H1 (cell line): ENCODE measurements at regions not wholly inside any gene's neighbourhood (a gene's known extent, or its start where the extent isn't known, plus 50 kb on each side); places are given as distances from the start of the nearest gene placed in this dataset.

Source experiments
- CTCF ChIA-PET: fragments of 300-600 bp; sonication (Branson Sonifier 250); formaldehyde crosslinking; loops from one replicate; lab custom pipeline; 2021; ENCODE audit not compliant: partially characterized antibody; lab: Charles Lee
- POLR2A ChIA-PET: fragments of 300-600 bp; sonication (Branson Sonifier 250); formaldehyde crosslinking; loops from one replicate; lab custom pipeline; 2021; ENCODE audit warnings: inconsistent platforms; ENCODE audit not compliant: partially characterized antibody; lab: Charles Lee
- DNase-seq, 2 experiments: peaks; one replicate each; pipeline versions ENCODE4 v3.0.0 to v3.0.0-alpha.2; 2010 to 2022; ENCODE audit warnings: low spot score in 2 of 2, low read depth in 1 of 2, mixed read lengths in 1 of 2
- FAIRE-seq: peaks from 2 replicates; lab custom pipeline; 2011; peaks lifted over from hg19 to GRCh38; lab: Jason Lieb, UNC
- H2AFZ ChIP-seq: 2 replicates; pipeline ENCODE4 v1.8.1; 2012; ENCODE audit warnings: low read length, inconsistent platforms
- H2AK5ac ChIP-seq: 2 replicates; pipeline ENCODE4 v1.6.1; 2013; ENCODE audit warnings: low read depth, low read length
- H2BK120ac ChIP-seq: replicated peaks from 2 replicates; pipeline ENCODE3; 2013; ENCODE audit warnings: low read depth, low read length, inconsistent platforms
- H2BK12ac ChIP-seq: 2 replicates; pipeline ENCODE4 v1.6.1; 2013; ENCODE audit warnings: low read depth, low read length
- H2BK15ac ChIP-seq: 2 replicates; pipeline ENCODE4 v1.6.1; 2013; ENCODE audit warnings: low read length
- H2BK20ac ChIP-seq: 2 replicates; pipeline ENCODE4 v1.6.1; 2013; ENCODE audit warnings: low read length
- H2BK5ac ChIP-seq: 2 replicates; pipeline ENCODE4 v1.6.1; 2013; ENCODE audit warnings: low read depth, low read length
- H3K14ac ChIP-seq: 2 replicates; pipeline ENCODE4 v1.6.1; 2013; ENCODE audit warnings: inconsistent platforms; ENCODE audit not compliant: insufficient read length
- H3K18ac ChIP-seq: 2 replicates; pipeline ENCODE4 v1.6.1; 2013; ENCODE audit warnings: low read length; ENCODE audit errors: extremely low read depth
- H3K23ac ChIP-seq: 2 replicates; pipeline ENCODE4 v1.6.1; 2013; ENCODE audit warnings: inconsistent platforms; ENCODE audit not compliant: insufficient read length
- H3K23me2 ChIP-seq: 2 replicates; pipeline ENCODE4 v1.6.1; 2013; ENCODE audit warnings: low read depth, low read length
- H3K27ac ChIP-seq: 2 replicates; pipeline ENCODE4 v1.6.1; 2011; ENCODE audit warnings: low read depth, low read length, inconsistent platforms
- H3K27me3 ChIP-seq, 4 experiments: replicated peaks in 1 of 4; 1 replicate in 1 of 4; 2 replicates in 3 of 4; pipeline versions ENCODE4 v1.6.1 to v1.8.1; 2011 to 2013; ENCODE audit warnings: low read length in 3 of 4, mild to moderate bottlenecking in 3 of 4, inconsistent platforms in 2 of 4, mixed read lengths in 2 of 4, moderate library complexity in 1 of 4; ENCODE audit not compliant: control insufficient read depth in 3 of 4, insufficient read depth in 3 of 4; ENCODE audit errors: extremely low read depth in 1 of 4
- H3K36me3 ChIP-seq, 4 experiments: 2 replicates each; pipeline versions ENCODE4 v1.6.1 to v1.8.1; 2011 to 2013; ENCODE audit warnings: mild to moderate bottlenecking in 4 of 4, low read length in 3 of 4, moderate library complexity in 2 of 4, control low read depth in 1 of 4, inconsistent platforms in 1 of 4; ENCODE audit not compliant: insufficient read depth in 4 of 4, control insufficient read depth in 2 of 4
- H3K4ac ChIP-seq: replicated peaks from 2 replicates; pipeline ENCODE3; 2013; ENCODE audit warnings: low read length, low read depth, mixed read lengths, inconsistent platforms; ENCODE audit not compliant: insufficient read length
- H3K4me1 ChIP-seq, 4 experiments: replicated peaks in 1 of 4; 1 replicate in 1 of 4; 2 replicates in 3 of 4; pipeline versions ENCODE4 v1.6.1 to v1.8.1; 2011 to 2013; ENCODE audit warnings: low read length in 3 of 4, inconsistent platforms in 2 of 4, mixed read lengths in 1 of 4; ENCODE audit not compliant: insufficient read depth in 4 of 4, control insufficient read depth in 3 of 4
- H3K4me2 ChIP-seq, 2 experiments: 2 replicates each; pipeline versions ENCODE4 v1.6.1 to v1.8.1; 2011 to 2013; ENCODE audit warnings: low read depth in 2 of 2, low read length in 2 of 2, control low read depth in 1 of 2, inconsistent platforms in 1 of 2, mild to moderate bottlenecking in 1 of 2; ENCODE audit not compliant: insufficient read depth in 1 of 2
- H3K4me3 ChIP-seq, 4 experiments: fragments of 200-600, 300-600 bp in 1 of 4; sonication (generic), shearing (Covaris generic), sonication (Bioruptor Twin) in 1 of 4; 2 replicates each; pipeline versions ENCODE4 v1.5.1 to v1.8.1; 2011 to 2016; ENCODE audit warnings: low read length in 4 of 4, low read depth in 3 of 4, control low read depth in 2 of 4, inconsistent platforms in 2 of 4, mild to moderate bottlenecking in 2 of 4, mixed read lengths in 1 of 4, moderate library complexity in 1 of 4; ENCODE audit not compliant: insufficient read depth in 2 of 4; ENCODE audit errors: extremely low read depth in 1 of 4
- H3K56ac ChIP-seq: replicated peaks from 2 replicates; pipeline ENCODE3; 2013; ENCODE audit warnings: low read depth, mild to moderate bottlenecking, mixed read lengths, low read length, inconsistent platforms; ENCODE audit not compliant: insufficient read length
- H3K79me1 ChIP-seq: 2 replicates; pipeline ENCODE4 v1.6.1; 2013; ENCODE audit warnings: low read depth, low read length, control low read depth
- H3K79me2 ChIP-seq, 2 experiments: 2 replicates each; pipeline versions ENCODE4 v1.6.1 to v1.8.1; 2012 to 2013; ENCODE audit warnings: low read length in 2 of 2, mild to moderate bottlenecking in 2 of 2, inconsistent platforms in 1 of 2; ENCODE audit not compliant: insufficient read depth in 2 of 2, control insufficient read depth in 1 of 2
- H3K9ac ChIP-seq, 4 experiments: replicated peaks in 1 of 4; 1 replicate in 1 of 4; 2 replicates in 3 of 4; pipeline versions ENCODE4 v1.6.1 to v1.8.1; 2011 to 2013; ENCODE audit warnings: low read depth in 3 of 4, low read length in 3 of 4, control low read depth in 2 of 4, mild to moderate bottlenecking in 2 of 4, moderate library complexity in 2 of 4, inconsistent platforms in 1 of 4; ENCODE audit errors: extremely low read depth in 1 of 4
- H3K9me3 ChIP-seq, 2 experiments: 2 replicates each; pipeline versions ENCODE4 v1.6.1 to v1.8.1; 2012 to 2013; ENCODE audit warnings: mild to moderate bottlenecking in 2 of 2, moderate library complexity in 2 of 2, control low read depth in 1 of 2, inconsistent platforms in 1 of 2, low read depth in 1 of 2, low read length in 1 of 2, mixed read lengths in 1 of 2; ENCODE audit not compliant: insufficient read depth in 2 of 2
- H4K20me1 ChIP-seq, 2 experiments: replicated peaks in 1 of 2; 2 replicates each; pipeline versions ENCODE3 to v1.8.1; 2011 to 2013; ENCODE audit warnings: inconsistent platforms in 2 of 2, low read length in 2 of 2, mild to moderate bottlenecking in 1 of 2; ENCODE audit not compliant: insufficient read depth in 2 of 2, control insufficient read depth in 1 of 2
- H4K5ac ChIP-seq: 2 replicates; pipeline ENCODE4 v1.6.1; 2013; ENCODE audit warnings: low read length, low read depth, mixed read lengths, inconsistent platforms; ENCODE audit not compliant: insufficient read length
- H4K8ac ChIP-seq: 2 replicates; pipeline ENCODE4 v1.8.0; 2013; ENCODE audit warnings: mild to moderate bottlenecking, moderate library complexity, low read length, inconsistent platforms; ENCODE audit not compliant: insufficient read depth; ENCODE audit errors: extremely low read depth
- H4K91ac ChIP-seq: replicated peaks from 2 replicates; pipeline ENCODE3; 2013; ENCODE audit warnings: low read length, mixed read lengths, inconsistent platforms; ENCODE audit not compliant: insufficient read length
- ASH2L ChIP-seq: fragments of 200-600, 300-600 bp; sonication (generic); IDR thresholded peaks from one replicate; pipeline ENCODE4 v1.7.1; 2017; ENCODE audit warnings: low read length
- CHD2 ChIP-seq: IDR thresholded peaks from 2 replicates; pipeline ENCODE4 v1.6.1; 2012; ENCODE audit warnings: low read length, improper control_type of control experiment
- EGR1 ChIP-seq: IDR thresholded peaks from 2 replicates; pipeline ENCODE4 v1.6.1; 2011; ENCODE audit warnings: low read depth, low read length, borderline replicate concordance
- EZH2 ChIP-seq: fragments of 200-600 bp; sonication (generic); IDR thresholded peaks from 2 replicates; pipeline ENCODE4 v1.7.1; 2012; ENCODE audit warnings: low read depth, mild to moderate bottlenecking, moderate library complexity, low read length, inconsistent platforms; ENCODE audit not compliant: severe bottlenecking
- GABPA ChIP-seq: IDR thresholded peaks from 2 replicates; pipeline ENCODE4 v1.6.1; 2011; ENCODE audit warnings: mild to moderate bottlenecking, low read length, moderate library complexity, borderline replicate concordance; ENCODE audit not compliant: insufficient read depth
- NRF1 ChIP-seq: IDR thresholded peaks from 2 replicates; pipeline ENCODE4 v1.6.1; 2011; ENCODE audit warnings: mild to moderate bottlenecking, low read depth, low read length, improper control_type of control experiment
- RBBP5 ChIP-seq: IDR thresholded peaks from 2 replicates; pipeline ENCODE4 v1.7.1; 2012; ENCODE audit warnings: low read depth, mild to moderate bottlenecking, inconsistent platforms, low read length, moderate library complexity, borderline replicate concordance
- SAP30 ChIP-seq: fragments of 300-600 bp; sonication (generic); IDR thresholded peaks from 2 replicates; pipeline ENCODE4 v1.7.1; 2012; ENCODE audit warnings: low read length, moderate library complexity, mild to moderate bottlenecking, inconsistent platforms; ENCODE audit not compliant: insufficient read depth, insufficient replicate concordance
- SIX5 ChIP-seq: IDR thresholded peaks from 2 replicates; pipeline ENCODE4 v1.6.1; 2011; ENCODE audit warnings: mild to moderate bottlenecking, low read depth, low read length
- TAF1 ChIP-seq: IDR thresholded peaks from 2 replicates; pipeline ENCODE4 v1.6.1; 2011; ENCODE audit warnings: mild to moderate bottlenecking, low read depth, low read length
- TAF7 ChIP-seq: optimal IDR thresholded peaks from 2 replicates; pipeline ENCODE3; 2011; ENCODE audit warnings: low read depth, mild to moderate bottlenecking, inconsistent platforms, low read length, moderate library complexity, borderline replicate concordance
- ZNF274 ChIP-seq: IDR thresholded peaks from 2 replicates; pipeline ENCODE4 v1.7.0; 2012; ENCODE audit warnings: low read length, borderline replicate concordance; ENCODE audit errors: extremely low read depth
- WGBS, 2 experiments: shearing (Covaris generic) in 1 of 2; methylation state at CpG; one replicate each; pipeline versions ENCODE4 v1.1.6 to v1.1.7; 2013 to 2015; ENCODE audit warnings: low lambda C conversion rate in 2 of 2, mixed read lengths in 2 of 2, inconsistent platforms in 1 of 2, low coverage in 1 of 2, missing lambda C conversion rate in 1 of 2; ENCODE audit not compliant: insufficient replicate concordance in 2 of 2, insufficient coverage in 1 of 2, insufficient read length in 1 of 2; ENCODE audit errors: extremely low coverage in 1 of 2, missing lambda C conversion rate in 1 of 2; 5-methylcytosine and 5-hydroxymethylcytosine counted together

DNA sequence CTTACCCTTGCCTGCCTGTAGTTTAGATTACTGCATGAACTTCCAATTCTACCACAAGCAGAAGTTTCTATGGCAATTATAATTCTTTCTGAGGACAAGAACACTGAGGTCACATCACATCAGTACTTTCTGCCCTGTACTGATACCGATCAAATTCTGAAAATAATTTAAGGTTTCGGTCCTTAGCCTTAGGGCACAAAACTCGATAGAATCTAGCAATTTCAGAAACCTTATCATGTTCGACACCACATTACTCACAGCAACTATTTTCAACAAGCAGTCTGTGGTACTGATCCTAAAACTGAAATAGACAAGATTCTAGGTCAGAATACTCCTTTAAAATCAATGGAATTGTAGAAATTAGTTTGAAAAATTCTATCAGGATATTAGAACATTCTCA is 187.0 kb upstream of the LRFN5 start:
- H2BK12ac ChIP-seq: no peak overlapping the region
- no peak overlapping the region for H2AFZ ChIP-seq
- H3K14ac ChIP-seq: no peak overlapping the region
- no peak overlapping the region for H3K23ac ChIP-seq
- H2BK120ac ChIP-seq: no peak overlapping the region
- no peaks in the 10 kb centered on the region for H3K9me3 ChIP-seq
- no peak overlapping the region for H3K4me2 ChIP-seq
- H2BK5ac ChIP-seq: no peak overlapping the region
- H3K23me2 ChIP-seq: no peaks in the 10 kb centered on the region
- no peak overlapping the region for H3K4me3 ChIP-seq
- H3K79me1 ChIP-seq: no peaks in the 10 kb centered on the region
- no peak overlapping the region for H2BK20ac ChIP-seq
- DNase-seq (no peak), FAIRE-seq (no peak)
- peaks cover 0 to 5% (median 1%) of the 10 kb centered on the region in 4 experiments; a peak in 2 of 7 replicates for H3K4me1 ChIP-seq
- TF ChIP-seq EZH2 (no peak), SAP30 (no peak), NRF1 (no peak), TAF7 (no peak), CHD2 (no peak), EGR1 (no peak), RBBP5 (no peak), ZNF274 (no peak), SIX5 (no peak), ASH2L (no peak), GABPA (no peak), TAF1 (no peak)
- no peaks in the 10 kb centered on the region for H3K79me2 ChIP-seq
- H3K27me3 ChIP-seq: no peaks in the 10 kb centered on the region
- H3K18ac ChIP-seq: no peak overlapping the region
- H3K36me3 ChIP-seq: no peaks in the 10 kb centered on the region
- no peak overlapping the region for H2BK15ac ChIP-seq
- H3K56ac ChIP-seq: no peak overlapping the region
- WGBS, 2 experiments: 91% methylated on average over 4 of the region's 4 CpGs; no CpG with 5 or more reads in 1 of the 2 experiments
- H3K4ac ChIP-seq: no peak overlapping the region
- POLR2A ChIA-PET: no interaction called here
- no peak overlapping the region for H2AK5ac ChIP-seq
- no peak overlapping the region for H3K27ac ChIP-seq
- CTCF ChIA-PET: interaction anchor here (1.0 to 1.1 kb wide), 2 partner anchors 10 to 35 kb away, joined by 3 to 5 read pairs; no protein-coding TSS in a partner anchor
- H4K8ac ChIP-seq: no peak overlapping the region
- H3K9ac ChIP-seq: no peak overlapping the region
- H4K91ac ChIP-seq: no peak overlapping the region
- H4K20me1 ChIP-seq: no peaks in the 10 kb centered on the region
- no peak overlapping the region for H4K5ac ChIP-seq
